IPS DF 6.9 (cell line): ENCODE measurements at regions not wholly inside any gene's neighbourhood (a gene's known extent, or its start where the extent isn't known, plus 50 kb on each side); places are given as distances from the start of the nearest gene placed in this dataset.
A peak's percentile ranks its signal among the peaks of the same experiment; 100 is the strongest.

Experiments used
- DNase-seq: peaks from one replicate; pipeline ENCODE4 v3.0.0-alpha.2; 2013; ENCODE audit warnings: low read depth, low spot score
- H3K27ac ChIP-seq: one replicate; pipeline ENCODE4 v1.5.1; 2013; ENCODE audit warnings: low read length, control low read depth
- H3K27me3 ChIP-seq: 2 replicates; pipeline ENCODE4 v1.6.1; 2013; ENCODE audit warnings: mild to moderate bottlenecking, low read length; ENCODE audit not compliant: control insufficient read depth, insufficient read depth
- H3K36me3 ChIP-seq: 2 replicates; pipeline ENCODE4 v1.6.1; 2013; ENCODE audit warnings: low read length; ENCODE audit not compliant: control insufficient read depth, insufficient read depth
- H3K4me1 ChIP-seq: 2 replicates; pipeline ENCODE4 v1.6.1; 2013; ENCODE audit warnings: low read length; ENCODE audit not compliant: control insufficient read depth, insufficient read depth
- H3K4me3 ChIP-seq: 2 replicates; pipeline ENCODE4 v1.5.1; 2013; ENCODE audit warnings: mild to moderate bottlenecking, low read length
- H3K9me3 ChIP-seq: 2 replicates; pipeline ENCODE4 v1.6.1; 2013; ENCODE audit warnings: low read length, inconsistent platforms; ENCODE audit not compliant: control insufficient read depth, insufficient read depth
- WGBS: extraction: QIAGEN DNeasy Blood & Tissue Kit; methylation state at CpG from one replicate; pipeline ENCODE4 v1.1.7; 2013; ENCODE audit warnings: mixed read lengths, missing lambda C conversion rate; ENCODE audit not compliant: insufficient read length, insufficient coverage; 5-methylcytosine and 5-hydroxymethylcytosine counted together

DNA sequence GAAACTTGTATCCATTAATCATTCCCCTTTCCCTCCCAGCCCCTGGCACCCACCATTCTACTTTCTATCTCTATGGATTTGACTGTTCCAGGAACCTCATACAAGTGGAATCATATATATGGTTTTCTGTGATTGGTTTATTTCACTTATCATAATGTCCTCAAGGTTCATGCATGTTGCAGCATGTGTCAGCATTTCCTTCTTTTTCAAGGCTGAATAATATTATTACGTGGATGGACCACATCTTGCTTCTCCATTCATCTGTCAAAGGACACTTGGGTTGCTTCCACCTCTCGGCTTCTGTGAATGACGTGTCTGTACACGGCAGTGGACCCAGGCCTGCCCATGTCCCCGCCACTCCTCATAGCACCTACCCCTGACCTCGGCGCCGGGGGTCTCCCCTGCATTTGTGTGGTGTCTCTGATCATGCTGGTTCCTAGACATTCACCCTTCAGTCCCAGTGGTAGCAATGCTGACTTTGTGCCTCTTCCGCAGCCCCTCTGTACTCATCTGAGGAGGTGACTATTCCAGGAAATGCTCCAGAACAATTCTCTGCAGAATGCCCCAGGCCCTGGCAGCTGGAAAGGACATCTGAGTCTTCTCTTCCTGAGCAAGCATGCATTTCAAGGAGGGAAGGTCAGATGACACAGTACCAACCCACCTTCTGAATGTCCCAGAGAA, 136.9 kb downstream of the PSMG1 start:
- no peak overlapping the region for H3K4me3 ChIP-seq
- H3K9me3 ChIP-seq = no peaks in the 10 kb centered on the region
- no peaks in the 10 kb centered on the region for H3K27me3 ChIP-seq
- no peaks in the 10 kb centered on the region for H3K36me3 ChIP-seq
- no CpG with 5 or more reads among the region's 9 CpGs for WGBS
- no peak overlapping the region for H3K27ac ChIP-seq
- H3K4me1 ChIP-seq = peaks cover 2% of the 10 kb centered on the region; the same call in 1 of the 2 replicates
- no peak for DNase-seq

DNA sequence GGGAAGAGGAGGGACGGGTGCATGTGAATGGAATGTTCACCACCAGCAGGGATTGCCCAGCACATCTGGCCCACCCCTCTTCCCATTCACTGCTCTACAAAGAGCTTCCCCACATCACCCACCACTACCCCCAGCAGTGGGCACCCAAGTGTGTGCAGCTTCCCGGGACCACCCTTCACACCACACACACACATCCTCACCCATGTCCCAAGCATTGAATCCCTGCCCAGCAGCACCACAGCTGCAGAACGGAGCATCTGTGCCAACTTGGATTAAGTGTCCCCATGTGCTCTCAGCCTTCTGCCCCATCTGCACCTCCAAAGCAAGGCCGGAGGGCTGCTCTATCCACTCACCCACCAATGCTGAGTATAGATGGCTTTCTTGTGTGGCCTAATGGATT, 141.4 kb downstream of the PSMG1 start:
- no peaks in the 10 kb centered on the region for H3K27me3 ChIP-seq
- H3K27ac ChIP-seq = no peak overlapping the region
- whole genome bisulfite sequencing = no CpG with 5 or more reads among the region's 4 CpGs
- no peak for DNase-seq
- no peaks in the 10 kb centered on the region for H3K36me3 ChIP-seq
- H3K4me1 ChIP-seq = peaks cover 2% of the 10 kb centered on the region; the same call in 1 of the 2 replicates
- H3K4me3 ChIP-seq = no peak overlapping the region
- no peaks in the 10 kb centered on the region for H3K9me3 ChIP-seq

DNA sequence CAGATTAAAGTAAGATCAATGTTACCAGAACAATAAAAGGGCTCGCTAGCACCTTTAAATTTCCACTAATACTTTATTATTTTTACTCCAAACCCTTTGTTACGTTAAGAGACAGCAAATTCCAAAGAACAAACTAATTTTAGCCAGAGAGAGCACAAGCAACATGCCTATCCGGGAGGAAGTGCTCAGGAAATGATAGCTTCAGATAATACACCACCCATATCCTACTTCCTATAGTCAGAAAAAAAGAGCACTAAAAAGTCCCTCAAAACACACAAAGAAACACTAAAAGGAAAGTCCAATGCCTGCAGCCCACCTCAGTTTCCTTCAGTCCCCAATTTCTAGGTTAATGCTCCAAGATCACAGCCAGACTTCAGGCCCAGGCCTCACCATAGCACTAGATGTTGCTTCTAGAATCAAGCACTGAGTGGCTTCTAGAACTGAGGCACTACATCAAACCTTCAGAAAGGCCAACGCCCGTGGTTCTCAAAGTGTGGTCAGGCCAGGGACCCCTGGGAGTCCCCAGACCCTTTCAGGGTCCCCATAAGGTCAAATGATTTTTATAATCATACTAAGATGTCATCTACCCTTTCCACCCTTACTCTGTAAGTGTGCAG, 142.6 kb downstream of the PSMG1 start:
- no peaks in the 10 kb centered on the region for H3K27me3 ChIP-seq
- H3K9me3 ChIP-seq = no peaks in the 10 kb centered on the region
- no peaks in the 10 kb centered on the region for H3K36me3 ChIP-seq
- WGBS = 100% methylated on average over 1 of the region's 5 CpGs
- H3K4me3 ChIP-seq = no peak overlapping the region
- no peak overlapping the region for H3K27ac ChIP-seq
- peaks cover 2% of the 10 kb centered on the region; the same call in 1 of the 2 replicates for H3K4me1 ChIP-seq
- no peak for DNase-seq

DNA sequence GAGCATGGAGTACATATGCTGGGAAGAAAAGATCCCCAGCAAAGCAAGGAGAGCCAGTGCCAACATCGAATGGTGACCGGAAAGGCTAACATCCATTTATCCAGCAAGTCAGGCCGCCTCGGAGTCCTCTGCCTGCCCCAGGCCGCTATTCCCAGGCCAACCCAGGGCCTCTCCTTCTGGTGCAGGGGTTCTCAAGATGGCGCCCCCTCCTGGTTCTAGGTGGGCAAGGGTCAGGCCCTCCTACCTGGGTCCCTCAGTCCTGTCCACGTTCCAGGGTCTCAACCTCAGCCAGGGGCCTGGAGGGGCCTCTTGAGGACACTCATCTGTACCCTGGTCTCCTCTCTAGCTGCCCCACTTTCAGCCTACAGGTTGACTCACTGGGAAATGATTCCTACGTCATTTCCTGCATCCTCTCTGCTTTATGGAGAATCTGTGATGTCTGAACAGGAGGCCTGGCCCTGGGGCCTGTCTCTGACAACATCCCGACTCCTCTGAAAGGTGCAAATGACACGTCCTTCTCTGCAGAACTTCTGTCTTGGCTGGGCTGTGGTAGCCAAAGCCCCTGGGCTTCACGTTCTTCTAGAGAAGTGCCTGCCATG, 145.3 kb downstream of the PSMG1 start:
- DNase-seq = no peak
- no CpG with 5 or more reads among the region's 11 CpGs for WGBS
- H3K27me3 ChIP-seq = no peaks in the 10 kb centered on the region
- peaks cover 4% of the 10 kb centered on the region; the same call in 1 of the 2 replicates for H3K4me1 ChIP-seq
- H3K27ac ChIP-seq = no peak overlapping the region
- H3K9me3 ChIP-seq = no peaks in the 10 kb centered on the region
- H3K4me3 ChIP-seq = no peak overlapping the region
- H3K36me3 ChIP-seq = no peaks in the 10 kb centered on the region

DNA sequence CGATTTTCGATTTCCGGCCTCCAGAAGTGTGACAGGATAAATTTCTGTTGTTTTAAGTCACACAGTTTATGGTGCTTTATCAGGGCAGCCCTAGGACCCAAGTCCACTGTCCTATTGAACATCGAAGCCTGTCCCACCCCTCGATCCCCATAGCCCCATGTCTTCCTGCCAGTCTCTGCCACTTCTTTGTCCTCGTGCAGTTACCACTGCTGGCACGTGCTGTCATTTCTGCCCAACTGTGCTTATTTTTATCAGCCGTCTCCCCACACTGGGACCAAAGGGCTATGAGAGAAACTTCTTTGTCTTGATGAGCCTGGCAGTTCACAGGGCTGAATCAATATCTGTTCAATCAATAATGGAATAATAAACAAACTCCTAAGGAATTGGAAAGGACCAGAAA, 146.7 kb downstream of the PSMG1 start:
- no peaks in the 10 kb centered on the region for H3K36me3 ChIP-seq
- no peak overlapping the region for H3K27ac ChIP-seq
- H3K4me3 ChIP-seq = no peak overlapping the region
- no peaks in the 10 kb centered on the region for H3K9me3 ChIP-seq
- no peaks in the 10 kb centered on the region for H3K27me3 ChIP-seq
- DNase-seq = no peak
- no CpG with 5 or more reads among the region's 8 CpGs for WGBS
- peaks cover 2% of the 10 kb centered on the region; the same call in 1 of the 2 replicates for H3K4me1 ChIP-seq

DNA sequence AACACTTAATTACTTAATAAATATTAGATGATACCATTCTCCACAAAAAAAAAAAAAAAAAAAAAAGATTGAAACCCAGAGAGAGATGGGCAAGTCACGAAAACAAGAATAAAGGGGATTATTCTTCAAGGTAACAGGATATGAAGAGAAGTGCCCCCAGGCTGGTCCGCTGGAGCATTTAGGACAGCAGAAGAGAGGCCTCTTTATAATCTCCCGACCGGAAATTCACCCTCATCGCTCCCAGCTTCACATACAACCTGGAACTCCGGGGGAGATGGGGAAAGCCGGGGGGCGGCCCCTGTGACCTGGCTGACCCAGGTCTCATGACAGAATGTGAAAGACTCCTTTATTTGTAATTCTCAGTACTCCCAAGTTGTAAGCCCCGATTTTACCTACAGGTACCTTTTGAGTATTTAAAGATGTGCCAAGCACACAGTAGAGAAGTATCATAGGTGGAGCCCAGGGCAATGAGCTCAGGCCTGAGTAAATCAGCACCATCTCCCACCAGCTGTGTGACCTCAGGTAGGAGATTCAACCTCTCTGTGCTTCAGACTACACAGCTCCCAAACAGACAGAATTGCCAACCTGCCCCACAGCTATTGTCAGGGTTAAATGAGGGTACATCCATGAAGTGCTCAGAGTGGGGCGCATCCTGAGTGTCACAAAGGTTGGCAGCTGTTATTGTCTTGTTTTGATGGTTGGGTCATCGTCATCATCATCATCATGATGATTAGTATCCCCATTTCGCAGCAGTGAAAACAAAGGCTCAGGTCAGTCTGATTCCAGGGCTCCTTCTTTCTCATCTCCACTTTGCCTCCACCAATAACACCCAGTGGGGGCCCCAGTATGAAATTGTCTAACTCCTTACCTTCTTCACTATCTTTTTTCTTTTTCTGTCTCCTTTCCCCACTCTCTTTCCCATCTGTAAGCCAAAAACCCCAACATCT, 148.4 kb downstream of the PSMG1 start:
- Histone ChIP-seq H3K27ac (no peak overlapping the region), H3K4me3 (no peak overlapping the region), H3K27me3 (no peaks in the 10 kb centered on the region), H3K9me3 (no peaks in the 10 kb centered on the region), H3K36me3 (no peaks in the 10 kb centered on the region), H3K4me1 (peaks cover 5% of the 10 kb centered on the region; the same call in 1 of the 2 replicates)
- no CpG with 5 or more reads among the region's 12 CpGs for WGBS
- no peak for DNase-seq

DNA sequence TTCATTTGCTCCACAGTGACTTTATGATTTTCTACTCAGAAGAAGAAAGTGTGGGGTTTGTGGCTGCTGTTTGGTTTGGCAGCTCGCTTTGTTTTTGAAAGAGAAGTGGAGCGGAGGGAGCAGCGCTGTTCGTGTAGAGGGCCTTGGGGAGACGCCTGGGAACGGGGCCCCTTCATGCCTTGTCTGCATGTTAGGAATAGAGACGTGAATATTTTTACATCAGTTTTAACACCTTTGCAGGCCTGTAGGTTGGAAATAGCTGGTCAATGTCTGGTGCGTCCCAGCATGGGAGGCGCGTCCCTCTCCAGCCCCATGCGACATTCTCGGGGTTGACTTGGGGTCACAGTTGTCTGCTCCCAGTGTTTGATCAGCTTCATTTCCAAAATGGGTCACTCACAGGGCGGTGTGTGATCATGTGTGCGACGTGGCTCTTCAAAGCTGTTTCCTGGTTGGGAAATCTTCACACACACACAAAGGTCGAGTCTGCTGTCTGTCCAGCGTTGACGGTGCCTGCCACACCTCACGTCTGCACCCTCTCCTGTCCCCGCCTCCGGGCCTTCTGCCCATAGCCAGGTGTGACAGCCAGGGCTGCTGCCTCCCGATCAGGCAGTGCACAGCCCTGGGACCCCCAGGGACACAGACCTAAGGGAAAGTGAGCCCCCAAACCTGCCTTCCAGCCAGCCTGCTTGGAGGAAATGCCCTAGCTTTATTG, 149.2 kb downstream of the PSMG1 start:
- Histone ChIP-seq H3K27ac (no peak overlapping the region), H3K27me3 (no peaks in the 10 kb centered on the region), H3K9me3 (no peaks in the 10 kb centered on the region), H3K4me1 (peaks cover 5% of the 10 kb centered on the region; the same call in 1 of the 2 replicates), H3K36me3 (no peaks in the 10 kb centered on the region), H3K4me3 (no peak overlapping the region)
- no peak for DNase-seq
- WGBS = no CpG with 5 or more reads among the region's 22 CpGs

DNA sequence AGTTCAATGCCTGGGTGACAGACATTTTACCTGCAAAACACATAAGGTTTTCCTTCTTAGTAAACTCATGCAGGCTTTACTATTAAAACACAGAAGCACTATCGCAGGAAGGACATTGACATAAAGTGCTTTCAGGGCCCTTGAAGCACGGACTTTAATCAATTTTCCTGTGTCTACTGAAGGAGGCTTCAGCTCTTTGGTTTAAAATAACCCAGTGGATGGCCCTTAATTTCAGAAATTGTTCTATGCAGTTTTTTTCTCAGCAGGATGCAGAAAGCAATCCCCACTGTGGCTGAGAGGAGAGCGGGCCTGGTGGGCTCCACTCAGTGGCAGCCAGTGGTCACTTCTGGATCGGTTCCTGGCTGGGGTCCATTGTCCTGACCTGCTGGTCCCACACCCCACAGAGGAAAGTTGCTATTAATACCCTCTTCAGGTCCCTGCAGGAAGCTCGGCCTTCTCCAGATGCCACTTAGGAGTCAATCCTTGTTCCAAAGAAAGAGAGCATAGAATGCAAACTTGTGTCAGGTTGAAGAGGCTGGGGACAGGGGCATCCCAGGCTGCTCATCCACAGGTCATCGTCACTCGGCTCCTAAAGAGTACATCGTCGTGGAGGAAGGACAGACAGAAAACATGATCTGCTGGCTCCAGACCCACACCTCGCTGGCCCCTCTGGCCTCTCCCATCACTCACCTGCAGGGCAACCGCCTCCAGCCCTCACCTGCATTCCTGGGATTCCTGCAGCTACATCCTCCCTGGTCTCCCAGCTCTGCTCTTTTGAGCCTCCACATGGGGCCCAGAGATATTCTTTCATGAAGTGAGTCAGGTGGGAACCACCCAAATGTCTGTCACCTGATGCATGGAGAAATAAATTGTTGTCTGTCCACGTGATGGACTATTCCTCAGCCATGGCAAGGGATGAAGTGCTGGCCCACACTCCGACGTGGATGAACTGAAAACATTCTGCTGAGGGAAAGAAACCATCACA, 153.1 kb downstream of the PSMG1 start:
- no peak overlapping the region for H3K27ac ChIP-seq
- no CpG with 5 or more reads among the region's 14 CpGs for WGBS

More for the DNA sequence above, 153.1 kb downstream of the PSMG1 start:
- Histone ChIP-seq H3K4me3 (no peak overlapping the region), H3K9me3 (no peaks in the 10 kb centered on the region), H3K4me1 (peaks cover 5% of the 10 kb centered on the region; the same call in 1 of the 2 replicates), H3K27me3 (no peaks in the 10 kb centered on the region), H3K36me3 (no peaks in the 10 kb centered on the region)
- peak; percentile 83 for DNase-seq
